SK-N-SH treated with all-trans-retinoic acid at 6 μM for 48 hours (cell line): ENCODE measurements at regions not wholly inside any gene's neighbourhood (a gene's known extent, or its start where the extent isn't known, plus 50 kb on each side); places are given as distances from the start of the nearest gene placed in this dataset.

Source experiments
- ATAC-seq: fragments of 200-7000 bp; cut with Tn5 transposase; 3 replicates; pipeline ENCODE4 v1.9.1; 2020; ENCODE audit warnings: mild to moderate bottlenecking, moderate library complexity
- BACH2 ChIP-seq: fragments of 250-450 bp; sonication (Bioruptor Pico); IDR thresholded peaks from 2 replicates; pipeline ENCODE4 v1.9.0; 2021; ENCODE audit warnings: mild to moderate bottlenecking, borderline replicate concordance
- CREB5 ChIP-seq: fragments of 250-450 bp; sonication (Bioruptor Pico); IDR thresholded peaks from 2 replicates; pipeline ENCODE4 v1.5.1; 2020; ENCODE audit warnings: low read depth, mild to moderate bottlenecking, moderate library complexity
- CSRNP3 ChIP-seq: fragments of 250-450 bp; sonication (Bioruptor Pico); IDR thresholded peaks from 2 replicates; pipeline ENCODE4 v1.5.1; 2021; ENCODE audit warnings: mild to moderate bottlenecking, moderate library complexity
- GLIS3 ChIP-seq: fragments of 250-450 bp; sonication (Bioruptor Pico); IDR thresholded peaks from 2 replicates; pipeline ENCODE4 v1.5.0; 2020; ENCODE audit warnings: mild to moderate bottlenecking, moderate library complexity
- ISL1 ChIP-seq: fragments of 250-450 bp; sonication (Bioruptor Pico); IDR thresholded peaks from 2 replicates; pipeline ENCODE4 v2.1.2; 2022; ENCODE audit warnings: mild to moderate bottlenecking, moderate library complexity
- OSR1 ChIP-seq: fragments of 250-450 bp; sonication (Bioruptor Pico); IDR thresholded peaks from 2 replicates; pipeline ENCODE4 v1.8.0; 2022; ENCODE audit warnings: moderate library complexity, mild to moderate bottlenecking, inconsistent platforms
- PATZ1 ChIP-seq: fragments of 250-450 bp; sonication (Bioruptor Pico); IDR thresholded peaks from 2 replicates; pipeline ENCODE4 v1.8.0; 2020; ENCODE audit warnings: mild to moderate bottlenecking, moderate library complexity, borderline replicate concordance
- POU6F1 ChIP-seq: fragments of 250-450 bp; sonication (Bioruptor Pico); IDR thresholded peaks from 2 replicates; pipeline ENCODE4 v1.8.0; 2021; ENCODE audit warnings: low read depth, mild to moderate bottlenecking, moderate library complexity, borderline replicate concordance
- PPARA ChIP-seq: fragments of 250-450 bp; sonication (Bioruptor Pico); IDR thresholded peaks from 2 replicates; pipeline ENCODE4 v1.5.0; 2020; ENCODE audit warnings: mild to moderate bottlenecking, borderline replicate concordance
- SNAI2 ChIP-seq: fragments of 250-450 bp; sonication (Bioruptor Pico); IDR thresholded peaks from 2 replicates; pipeline ENCODE4 v1.5.0; 2020; ENCODE audit warnings: mild to moderate bottlenecking, moderate library complexity
- TCF4 ChIP-seq: fragments of 250-450 bp; sonication (Bioruptor Pico); IDR thresholded peaks from 2 replicates; pipeline ENCODE4 v1.8.0; 2021; ENCODE audit warnings: mild to moderate bottlenecking, moderate library complexity, borderline replicate concordance
- TOX ChIP-seq: fragments of 250-450 bp; sonication (Bioruptor Pico); IDR thresholded peaks from 2 replicates; pipeline ENCODE4 v1.8.0; 2021; ENCODE audit warnings: mild to moderate bottlenecking, moderate library complexity, borderline replicate concordance
- TSHZ2 ChIP-seq: fragments of 250-450 bp; sonication (Bioruptor Pico); IDR thresholded peaks from 2 replicates; pipeline ENCODE4 v1.5.0; 2020; ENCODE audit warnings: mild to moderate bottlenecking, moderate library complexity
- ZC3H10 ChIP-seq: fragments of 250-450 bp; sonication (Bioruptor Pico); IDR thresholded peaks from 2 replicates; pipeline ENCODE4 v1.5.1; 2021; ENCODE audit warnings: mild to moderate bottlenecking, moderate library complexity
- ZFP30 ChIP-seq: fragments of 450-650 bp; formaldehyde crosslinking; IDR thresholded peaks from 2 replicates; pipeline ENCODE4 v1.5.0; 2022; ENCODE audit warnings: mild to moderate bottlenecking, moderate library complexity
- ZNF565 ChIP-seq: fragments of 450-650 bp; formaldehyde crosslinking; conservative IDR thresholded peaks from 2 replicates; pipeline ENCODE4 v1.5.0; 2020; ENCODE audit warnings: low read depth, mild to moderate bottlenecking, moderate library complexity
- ZNF70 ChIP-seq: fragments of 450-650 bp; formaldehyde crosslinking; IDR thresholded peaks from 2 replicates; pipeline ENCODE4 v1.5.0; 2020; ENCODE audit warnings: mild to moderate bottlenecking, moderate library complexity
- ZNF8 ChIP-seq: fragments of 450-650 bp; formaldehyde crosslinking; IDR thresholded peaks from 2 replicates; pipeline ENCODE4 v1.5.0; 2020; ENCODE audit warnings: mild to moderate bottlenecking, moderate library complexity

- TF ChIP-seq TSHZ2 (no peak), ZNF8 (no peak), ISL1 (CRISPR knock-in tag) (no peak), ZNF565 (no peak)
Observed at GRCh38 chr3:66830301-66830700, 167.8 kb upstream of the KBTBD8 start (continued).

- TF ChIP-seq PPARA (CRISPR knock-in tag) (no peak), TOX (CRISPR knock-in tag) (no peak), ZNF8 (no peak), ZFP30 (CRISPR knock-in tag) (no peak), GLIS3 (CRISPR knock-in tag) (no peak), OSR1 (CRISPR knock-in tag) (no peak), ZNF70 (CRISPR knock-in tag) (no peak), BACH2 (CRISPR knock-in tag) (no peak), POU6F1 (CRISPR knock-in tag) (no peak), CSRNP3 (CRISPR knock-in tag) (no peak), PATZ1 (no peak), CREB5 (CRISPR knock-in tag) (no peak), ISL1 (CRISPR knock-in tag) (no peak), SNAI2 (no peak), ZNF565 (no peak), TSHZ2 (no peak), ZC3H10 (no peak)
- ATAC-seq: no peak
Observed at GRCh38 chr3:66831931-66832330, 166.2 kb upstream of the KBTBD8 start.

GRCh38 chr3:66836363-66837152 is 161.5 kb upstream of the KBTBD8 start:
- ATAC-seq: no peak
- TF ChIP-seq TCF4 (CRISPR knock-in tag): no peak
